Cardiac fibroblast (primary cell): ENCODE measurements at regions not wholly inside any gene's neighbourhood (a gene's known extent, or its start where the extent isn't known, plus 50 kb on each side); places are given as distances from the start of the nearest gene placed in this dataset.
A peak's percentile ranks its signal among the peaks of the same experiment; 100 is the strongest.

Experiments
- DNase-seq, 2 donors: peaks; one replicate each; pipeline versions ENCODE4 v3.0.0 to v3.0.0-alpha.2; 2010; ENCODE audit warnings: low read depth in 2 of 2
- H3K4me3 ChIP-seq, 2 donors: replicated peaks in 1 of 2; 1 replicate in 1 of 2; 2 replicates in 1 of 2; pipeline ENCODE4 v1.5.1; 2011; ENCODE audit warnings: low read depth in 2 of 2, low read length in 2 of 2, mild to moderate bottlenecking in 2 of 2, moderate library complexity in 1 of 2
- TF ChIP-seq, protein P1 (sequence below): IDR thresholded peaks from one replicate; pipeline ENCODE4 v1.5.1; 2011; ENCODE audit warnings: low read depth, mild to moderate bottlenecking, low read length, inconsistent platforms

DNA sequence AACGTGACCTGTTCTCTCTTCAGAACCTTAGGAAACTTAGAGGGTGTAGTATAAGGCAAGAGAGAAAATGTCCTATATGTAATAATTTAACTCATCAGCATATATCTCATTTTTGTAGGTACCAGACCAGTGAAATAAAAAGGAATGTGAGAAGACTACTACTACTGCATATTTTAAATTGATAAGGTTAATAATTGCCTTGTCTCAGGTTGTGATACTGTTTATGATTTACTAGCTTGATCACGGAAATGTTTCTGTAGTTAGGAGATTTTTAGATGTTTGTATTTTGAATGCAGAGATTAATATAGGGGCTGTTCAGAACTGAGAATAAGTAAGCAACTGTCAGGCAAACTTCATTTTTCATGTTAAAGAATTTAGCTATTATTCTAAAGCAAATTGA, 1563.4 kb downstream of the C4orf33 start:
- TF ChIP-seq, protein P1, sequence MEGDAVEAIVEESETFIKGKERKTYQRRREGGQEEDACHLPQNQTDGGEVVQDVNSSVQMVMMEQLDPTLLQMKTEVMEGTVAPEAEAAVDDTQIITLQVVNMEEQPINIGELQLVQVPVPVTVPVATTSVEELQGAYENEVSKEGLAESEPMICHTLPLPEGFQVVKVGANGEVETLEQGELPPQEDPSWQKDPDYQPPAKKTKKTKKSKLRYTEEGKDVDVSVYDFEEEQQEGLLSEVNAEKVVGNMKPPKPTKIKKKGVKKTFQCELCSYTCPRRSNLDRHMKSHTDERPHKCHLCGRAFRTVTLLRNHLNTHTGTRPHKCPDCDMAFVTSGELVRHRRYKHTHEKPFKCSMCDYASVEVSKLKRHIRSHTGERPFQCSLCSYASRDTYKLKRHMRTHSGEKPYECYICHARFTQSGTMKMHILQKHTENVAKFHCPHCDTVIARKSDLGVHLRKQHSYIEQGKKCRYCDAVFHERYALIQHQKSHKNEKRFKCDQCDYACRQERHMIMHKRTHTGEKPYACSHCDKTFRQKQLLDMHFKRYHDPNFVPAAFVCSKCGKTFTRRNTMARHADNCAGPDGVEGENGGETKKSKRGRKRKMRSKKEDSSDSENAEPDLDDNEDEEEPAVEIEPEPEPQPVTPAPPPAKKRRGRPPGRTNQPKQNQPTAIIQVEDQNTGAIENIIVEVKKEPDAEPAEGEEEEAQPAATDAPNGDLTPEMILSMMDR: no peak
- H3K4me3 ChIP-seq: no peak overlapping the region
- DNase-seq: no peak

DNA sequence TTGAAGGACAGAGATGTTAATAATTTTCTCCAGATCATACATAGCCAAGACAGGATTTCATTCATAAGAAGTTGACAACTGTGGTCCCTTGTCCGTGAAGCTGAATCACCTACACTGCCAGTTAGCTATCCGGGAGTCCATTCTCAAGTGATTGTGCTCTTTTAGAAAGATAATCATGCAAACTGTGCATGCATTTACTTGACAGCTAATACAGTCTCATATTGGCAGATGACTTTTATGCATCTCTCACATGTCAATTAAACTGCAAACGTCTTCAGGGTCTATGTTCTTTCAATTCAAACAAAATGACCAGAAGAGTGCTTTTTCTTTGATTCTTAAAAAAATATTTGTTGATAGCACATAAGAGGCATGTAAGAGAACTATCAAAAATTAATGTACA, 1572.9 kb downstream of the C4orf33 start:
- DNase-seq: no peak
- TF ChIP-seq, protein P1: no peak
- H3K4me3 ChIP-seq: no peak overlapping the region

DNA sequence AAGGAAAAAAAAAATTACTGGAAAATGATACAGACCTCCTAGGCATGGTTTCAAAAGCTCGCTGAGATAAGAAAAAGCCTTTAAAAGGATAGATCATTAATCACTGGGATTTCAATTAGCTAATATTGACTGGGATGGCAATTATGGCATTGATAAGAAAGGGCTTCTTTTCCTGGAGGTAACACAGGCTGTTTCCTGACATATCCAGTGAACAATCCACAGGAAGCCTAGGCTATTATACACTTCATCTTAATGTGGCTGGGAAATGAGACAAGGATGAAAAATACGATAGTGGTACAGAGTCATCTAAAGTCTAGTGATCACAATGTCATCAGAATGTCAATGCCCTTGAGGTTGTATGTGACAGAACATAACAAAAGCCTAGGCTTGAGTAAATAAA, 1579.3 kb downstream of the C4orf33 start:
- TF ChIP-seq, protein P1: no peak
- H3K4me3 ChIP-seq: no peak overlapping the region
- DNase-seq: no peak

DNA sequence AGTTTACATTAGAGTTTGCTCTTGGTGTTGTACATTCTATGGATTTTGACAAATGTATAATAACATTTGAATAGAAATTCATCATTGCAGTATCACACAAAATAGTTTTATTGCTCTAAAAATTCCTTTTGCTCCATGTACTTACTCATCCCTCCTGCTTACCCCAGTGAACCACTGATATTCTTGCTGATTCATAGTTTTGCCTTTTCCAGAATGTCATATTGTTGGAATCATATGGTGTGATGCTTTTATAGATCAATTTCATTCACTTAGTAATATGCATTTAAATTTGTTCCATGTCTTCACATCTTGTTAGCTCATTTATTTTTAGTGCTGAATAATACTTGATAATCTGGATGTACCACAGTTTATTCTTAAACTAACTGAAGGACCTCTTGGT, 1593.2 kb downstream of the C4orf33 start:
- H3K4me3 ChIP-seq: no peak overlapping the region
- DNase-seq: peak in 1 of 2 donors; percentile 22
- TF ChIP-seq, protein P1: no peak

DNA sequence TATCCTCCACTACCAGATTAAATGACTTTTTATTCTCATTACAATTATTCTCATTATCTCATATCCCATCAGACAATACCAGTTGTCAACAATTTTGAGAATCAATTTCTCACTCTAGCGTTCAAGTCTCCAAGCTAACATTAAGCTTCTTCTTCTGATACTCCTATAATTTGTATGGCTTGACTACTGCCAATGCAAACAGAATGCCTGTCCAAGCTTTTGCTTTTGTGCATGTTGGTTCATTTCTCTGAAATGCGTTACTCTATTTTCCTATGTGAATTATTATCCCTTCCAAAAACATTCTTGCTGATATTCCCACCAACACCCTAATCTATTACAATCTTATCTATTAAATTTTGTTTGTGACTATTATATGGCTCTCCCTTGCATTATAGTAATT, 1602.3 kb downstream of the C4orf33 start:
- no peak for DNase-seq
- H3K4me3 ChIP-seq: no peak overlapping the region
- TF ChIP-seq, protein P1: no peak

DNA sequence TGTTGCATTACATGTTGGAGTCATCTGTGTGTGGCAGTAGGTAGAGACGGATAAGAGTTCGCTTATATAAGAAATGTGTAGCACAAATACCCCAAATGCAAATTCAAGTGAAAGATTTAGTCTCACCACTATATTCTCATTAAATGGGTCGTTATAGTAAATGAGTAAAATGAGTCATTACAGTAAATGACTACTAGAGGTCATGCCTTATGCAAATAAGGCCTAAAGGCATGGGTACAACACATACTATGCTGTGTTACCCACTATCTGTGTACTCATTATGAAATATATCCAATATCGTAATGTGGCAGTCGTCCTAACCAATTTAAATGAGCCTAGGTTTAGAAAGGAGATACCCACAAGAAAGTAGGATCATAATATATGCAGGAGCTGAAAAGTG, 1603.1 kb downstream of the C4orf33 start:
- TF ChIP-seq, protein P1: no peak
- DNase-seq: no peak
- no peak overlapping the region for H3K4me3 ChIP-seq

DNA sequence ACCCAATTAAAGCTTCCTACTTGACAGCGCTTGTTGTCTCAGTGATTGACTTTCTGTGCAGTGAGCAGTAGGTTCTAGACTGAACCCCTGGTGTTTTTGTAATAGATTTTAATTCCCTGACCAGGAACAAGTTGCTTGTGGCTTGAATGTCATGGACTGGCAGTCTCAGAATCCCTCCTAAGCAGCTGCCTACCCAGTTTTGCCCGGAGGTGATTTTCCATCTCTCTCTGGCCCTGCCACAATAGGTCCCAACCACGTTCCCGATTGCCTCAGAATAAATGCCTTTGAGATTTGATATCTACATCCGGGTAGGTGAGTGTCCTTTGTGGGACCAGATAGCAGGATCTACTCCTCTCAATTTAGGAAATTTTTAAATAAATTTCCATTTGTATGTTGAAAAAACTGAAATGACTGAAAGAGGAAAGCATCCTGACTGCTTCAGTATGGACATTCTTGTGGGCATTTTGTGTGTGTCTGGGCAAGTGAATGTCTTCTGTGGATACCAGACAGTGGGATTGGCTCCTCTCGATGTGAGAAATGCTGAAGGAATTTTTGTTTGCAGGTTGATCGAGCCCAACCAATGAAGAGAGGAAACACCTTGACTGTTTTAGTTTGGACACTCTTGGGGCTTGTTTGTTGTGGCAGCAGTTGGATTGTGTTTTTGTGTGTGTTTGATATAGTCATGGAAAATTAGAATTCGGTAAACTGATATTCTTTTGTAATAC, 1607.4 kb downstream of the C4orf33 start:
- no peak for DNase-seq
- H3K4me3 ChIP-seq: no peak overlapping the region
- TF ChIP-seq, protein P1: no peak
